Natural killer cell (primary cell): ENCODE measurements at regions not wholly inside any gene's neighbourhood (a gene's known extent, or its start where the extent isn't known, plus 50 kb on each side); places are given as distances from the start of the nearest gene placed in this dataset.

Experiments
- ATAC-seq, 3 donors: fragments of 150-1000 bp in 2 of 3; fragments of 200-7000 bp in 1 of 3; cut with Tn5 transposase; 1 replicate in 1 of 3; 2 replicates in 2 of 3; pipeline ENCODE4 v1.10.0; 2021; ENCODE audit warnings: mild to moderate bottlenecking in 2 of 3, moderate library complexity in 2 of 3
- DNase-seq, 2 donors: peaks; one replicate each; pipeline versions ENCODE4 v3.0.0 to v3.0.0-alpha.2; 2013 to 2021; ENCODE audit warnings: mixed read lengths in 1 of 2
- H3K27ac ChIP-seq: one replicate; pipeline ENCODE4 v1.5.1; 2013; ENCODE audit warnings: mild to moderate bottlenecking, low read length
- H3K27me3 ChIP-seq: one replicate; pipeline ENCODE4 v1.6.1; 2013; ENCODE audit warnings: low read length; ENCODE audit not compliant: control insufficient read depth, insufficient read depth
- H3K36me3 ChIP-seq: one replicate; pipeline ENCODE4 v1.6.1; 2013; ENCODE audit warnings: low read length; ENCODE audit not compliant: control insufficient read depth, insufficient read depth
- H3K4me1 ChIP-seq: one replicate; pipeline ENCODE4 v1.6.1; 2013; ENCODE audit warnings: low read length; ENCODE audit not compliant: control insufficient read depth, insufficient read depth
- H3K4me3 ChIP-seq: one replicate; pipeline ENCODE4 v1.5.1; 2013; ENCODE audit warnings: low read length
- H3K9me3 ChIP-seq: one replicate; pipeline ENCODE4 v1.6.1; 2013; ENCODE audit warnings: low read length; ENCODE audit not compliant: control insufficient read depth, insufficient read depth
- H3K27ac Mint-ChIP-seq, 2 donors: one replicate each; pipeline ENCODE4 v1.8.0; 2022; ENCODE audit warnings: mild to moderate bottlenecking in 2 of 2, mixed read lengths in 2 of 2, moderate library complexity in 1 of 2
- H3K27me3 Mint-ChIP-seq, 2 donors: one replicate each; pipeline ENCODE4 v1.8.0; 2022; ENCODE audit warnings: low read depth in 2 of 2, mixed read lengths in 2 of 2
- H3K36me3 Mint-ChIP-seq: one replicate; pipeline ENCODE4 v1.8.0; 2022; ENCODE audit warnings: mixed read lengths
- H3K4me1 Mint-ChIP-seq, 2 donors: one replicate each; pipeline ENCODE4 v1.8.0; 2022; ENCODE audit warnings: mixed read lengths in 2 of 2
- H3K4me3 Mint-ChIP-seq: one replicate; pipeline ENCODE4 v1.8.0; 2022; ENCODE audit warnings: mild to moderate bottlenecking, moderate library complexity, mixed read lengths
- H3K9me3 Mint-ChIP-seq, 2 donors: one replicate each; pipeline ENCODE4 v1.8.0; 2022; ENCODE audit warnings: mixed read lengths in 2 of 2
- CTCF ChIP-seq: fragments of 200-600 bp; IDR thresholded peaks from one replicate; pipeline ENCODE4 v1.8.0; 2022; ENCODE audit warnings: antibody characterized with exemption
- WGBS: methylation state at CpG from one replicate; pipeline ENCODE4 v1.1.7; 2013; ENCODE audit warnings: missing lambda C conversion rate; ENCODE audit not compliant: insufficient coverage; 5-methylcytosine and 5-hydroxymethylcytosine counted together
- intact Hi-C: fragments of 100-400 bp; cut with micrococcal nuclease; formaldehyde crosslinking; loops from one replicate; pipeline ENCODE4 v1.14.2; 2022

GRCh38 chr5:45081082-45081481, 272.3 kb downstream of the MRPS30 start:
- H3K9me3 Mint-ChIP-seq, result peaks cover 22 to 30% of the 10 kb centered on the region in 2 donors
- intact Hi-C loops, result no loop called here
- Histone ChIP-seq H3K9me3 (peaks cover 3% of the 10 kb centered on the region), H3K4me1 (no peaks in the 10 kb centered on the region), H3K27ac (no peak overlapping the region), H3K27me3 (no peaks in the 10 kb centered on the region), H3K4me3 (no peak overlapping the region), H3K36me3 (no peaks in the 10 kb centered on the region)
- TF ChIP-seq CTCF, result no peak
- 91% methylated on average over 2 of the region's 2 CpGs for WGBS
- H3K4me1 Mint-ChIP-seq, result no peaks in the 10 kb centered on the region
- ATAC-seq (no peak), DNase-seq (no peak)
- H3K4me3 Mint-ChIP-seq, result no peak overlapping the region
- H3K27me3 Mint-ChIP-seq, result no peaks in the 10 kb centered on the region
- H3K27ac Mint-ChIP-seq, result no peak overlapping the region
- no peaks in the 10 kb centered on the region for H3K36me3 Mint-ChIP-seq

- no peak overlapping the region for H3K4me3 ChIP-seq
- no peak overlapping the region for H3K4me3 Mint-ChIP-seq
- H3K27ac ChIP-seq, result no peak overlapping the region
- no peaks in the 10 kb centered on the region for H3K36me3 ChIP-seq
- H3K4me1 ChIP-seq, result no peaks in the 10 kb centered on the region
- H3K36me3 Mint-ChIP-seq, result no peaks in the 10 kb centered on the region
- no peak for ATAC-seq
- H3K27me3 ChIP-seq, result no peaks in the 10 kb centered on the region
- no peaks in the 10 kb centered on the region for H3K27me3 Mint-ChIP-seq
- H3K9me3 ChIP-seq, result no peaks in the 10 kb centered on the region
- intact Hi-C loops, result no loop called here
- no peak for DNase-seq
- WGBS, result 67% methylated on average over 1 of the region's 1 CpG
- peaks cover 27 to 31% of the 10 kb centered on the region in 2 donors for H3K9me3 Mint-ChIP-seq
- TF ChIP-seq CTCF, result no peak
- H3K4me1 Mint-ChIP-seq, result no peaks in the 10 kb centered on the region
- no peak overlapping the region for H3K27ac Mint-ChIP-seq
These were observed 281.1 kb downstream of the MRPS30 start for GRCh38 chr5:45089870-45090269.

GRCh38 chr5:45093377-45093776, 284.6 kb downstream of the MRPS30 start:
- Histone ChIP-seq H3K9me3 (peaks cover 3% of the 10 kb centered on the region), H3K27me3 (no peaks in the 10 kb centered on the region), H3K4me3 (no peak overlapping the region), H3K27ac (no peak overlapping the region), H3K36me3 (no peaks in the 10 kb centered on the region), H3K4me1 (no peaks in the 10 kb centered on the region)
- no peaks in the 10 kb centered on the region for H3K36me3 Mint-ChIP-seq
- no peak overlapping the region for H3K4me3 Mint-ChIP-seq
- peaks cover 18 to 28% of the 10 kb centered on the region in 2 donors for H3K9me3 Mint-ChIP-seq
- no peaks in the 10 kb centered on the region for H3K4me1 Mint-ChIP-seq
- ATAC-seq (no peak), DNase-seq (no peak)
- H3K27me3 Mint-ChIP-seq, result no peaks in the 10 kb centered on the region
- no peak for TF ChIP-seq CTCF
- intact Hi-C loops, result no loop called here
- no CpG with 5 or more reads among the region's 1 CpG for WGBS
- H3K27ac Mint-ChIP-seq, result no peak overlapping the region

- H3K9me3 ChIP-seq, result peaks cover 5% of the 10 kb centered on the region
- TF ChIP-seq CTCF, result no peak
- Mint-ChIP-seq H3K27me3 (no peaks in the 10 kb centered on the region), H3K4me3 (no peak overlapping the region), H3K27ac (no peak overlapping the region), H3K4me1 (no peaks in the 10 kb centered on the region), H3K9me3 (peaks cover 15 to 25% of the 10 kb centered on the region in 2 donors), H3K36me3 (no peaks in the 10 kb centered on the region)
- H3K27ac ChIP-seq, result no peak overlapping the region
- DNase-seq (no peak), ATAC-seq (no peak)
- WGBS, result 59% methylated on average over 2 of the region's 4 CpGs
- intact Hi-C loops, result no loop called here
- no peaks in the 10 kb centered on the region for H3K4me1 ChIP-seq
- no peak overlapping the region for H3K4me3 ChIP-seq
- H3K27me3 ChIP-seq, result no peaks in the 10 kb centered on the region
- H3K36me3 ChIP-seq, result no peaks in the 10 kb centered on the region
These were observed 286.2 kb downstream of the MRPS30 start for GRCh38 chr5:45094876-45095440.
